Stomach smooth muscle (tissue), 2 donors: ENCODE measurements at regions not wholly inside any gene's neighbourhood (a gene's known extent, or its start where the extent isn't known, plus 50 kb on each side); places are given as distances from the start of the nearest gene placed in this dataset.

Experiments used
- H3K27ac ChIP-seq: one replicate; pipeline ENCODE4 v1.7.0; 2013; ENCODE audit warnings: mild to moderate bottlenecking, low read length, inconsistent platforms
- H3K27me3 ChIP-seq, 2 donors: one replicate each; pipeline ENCODE4 v1.7.0; 2013; ENCODE audit warnings: low read length in 2 of 2; ENCODE audit not compliant: insufficient read depth in 2 of 2, control insufficient read depth in 1 of 2
- H3K36me3 ChIP-seq, 2 donors: one replicate each; pipeline ENCODE4 v1.7.0; 2013; ENCODE audit warnings: low read length in 2 of 2; ENCODE audit not compliant: control insufficient read depth in 2 of 2, insufficient read depth in 2 of 2
- H3K4me1 ChIP-seq: one replicate; pipeline ENCODE4 v1.7.0; 2013; ENCODE audit warnings: low read length; ENCODE audit not compliant: control insufficient read depth, insufficient read depth
- H3K4me3 ChIP-seq, 2 donors: one replicate each; pipeline ENCODE4 v1.7.0; 2013; ENCODE audit warnings: low read length in 2 of 2
- H3K9ac ChIP-seq, 2 donors: one replicate each; pipeline ENCODE4 v1.7.0; 2013; ENCODE audit warnings: low read length in 2 of 2, mild to moderate bottlenecking in 1 of 2
- H3K9me3 ChIP-seq, 2 donors: one replicate each; pipeline ENCODE4 v1.7.0; 2013; ENCODE audit warnings: low read length in 2 of 2; ENCODE audit not compliant: control insufficient read depth in 2 of 2
- donor health status: healthy.
- donor health status: Pancreatic carcinoma.

- H3K4me3 ChIP-seq: no peak overlapping the region
- no peaks in the 10 kb centered on the region for H3K36me3 ChIP-seq
- H3K4me1 ChIP-seq: no peaks in the 10 kb centered on the region
- H3K9ac ChIP-seq: no peak overlapping the region
- H3K9me3 ChIP-seq: no peaks in the 10 kb centered on the region
- no peaks in the 10 kb centered on the region for H3K27me3 ChIP-seq
- H3K27ac ChIP-seq: no peak overlapping the region
Measured at GRCh38 chr13:111550062-111550461, 229.6 kb downstream of the TEX29 start.

DNA sequence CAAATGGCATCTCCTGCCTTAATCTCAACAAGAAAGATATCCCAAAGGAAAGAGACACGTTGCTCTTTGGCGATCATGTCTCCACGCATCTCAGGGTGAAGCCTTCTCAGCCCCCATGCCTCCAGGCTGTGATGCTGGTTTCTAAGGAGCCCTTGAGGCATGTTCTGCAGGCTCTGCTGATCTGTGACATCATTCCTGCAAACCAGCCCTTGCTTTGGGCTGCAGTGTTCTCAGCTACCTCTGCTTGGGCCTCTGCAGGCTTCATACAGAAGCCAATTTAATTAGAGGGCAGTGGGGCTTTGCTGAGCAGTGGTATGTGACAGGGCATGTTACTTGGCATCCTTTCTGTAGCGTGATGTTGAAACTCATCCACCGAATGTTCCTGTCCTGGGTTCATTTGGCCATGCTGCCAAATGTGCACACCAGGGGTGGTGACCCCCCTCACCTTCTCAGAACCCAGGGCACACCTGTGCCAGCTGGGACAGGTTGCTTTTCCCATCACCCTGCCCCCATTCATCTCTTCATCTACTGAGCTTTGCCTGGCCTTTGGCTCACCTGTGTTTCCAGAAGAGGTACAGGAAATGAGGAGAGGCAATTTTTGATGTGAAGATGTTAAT, 230.9 kb downstream of the TEX29 start:
- H3K9me3 ChIP-seq: no peaks in the 10 kb centered on the region
- no peaks in the 10 kb centered on the region for H3K36me3 ChIP-seq
- H3K9ac ChIP-seq: no peak overlapping the region
- no peak overlapping the region for H3K27ac ChIP-seq
- no peaks in the 10 kb centered on the region for H3K4me1 ChIP-seq
- H3K4me3 ChIP-seq: no peak overlapping the region
- H3K27me3 ChIP-seq: peaks cover 0 to 3% of the 10 kb centered on the region in 2 donors

- H3K4me3 ChIP-seq: no peak overlapping the region
- H3K27me3 ChIP-seq: peaks cover 0 to 8% of the 10 kb centered on the region in 2 donors
- H3K27ac ChIP-seq: no peak overlapping the region
- no peaks in the 10 kb centered on the region for H3K9me3 ChIP-seq
- no peaks in the 10 kb centered on the region for H3K36me3 ChIP-seq
- no peaks in the 10 kb centered on the region for H3K4me1 ChIP-seq
- no peak overlapping the region for H3K9ac ChIP-seq
Measured at GRCh38 chr13:111552891-111553655, 232.6 kb downstream of the TEX29 start.

DNA sequence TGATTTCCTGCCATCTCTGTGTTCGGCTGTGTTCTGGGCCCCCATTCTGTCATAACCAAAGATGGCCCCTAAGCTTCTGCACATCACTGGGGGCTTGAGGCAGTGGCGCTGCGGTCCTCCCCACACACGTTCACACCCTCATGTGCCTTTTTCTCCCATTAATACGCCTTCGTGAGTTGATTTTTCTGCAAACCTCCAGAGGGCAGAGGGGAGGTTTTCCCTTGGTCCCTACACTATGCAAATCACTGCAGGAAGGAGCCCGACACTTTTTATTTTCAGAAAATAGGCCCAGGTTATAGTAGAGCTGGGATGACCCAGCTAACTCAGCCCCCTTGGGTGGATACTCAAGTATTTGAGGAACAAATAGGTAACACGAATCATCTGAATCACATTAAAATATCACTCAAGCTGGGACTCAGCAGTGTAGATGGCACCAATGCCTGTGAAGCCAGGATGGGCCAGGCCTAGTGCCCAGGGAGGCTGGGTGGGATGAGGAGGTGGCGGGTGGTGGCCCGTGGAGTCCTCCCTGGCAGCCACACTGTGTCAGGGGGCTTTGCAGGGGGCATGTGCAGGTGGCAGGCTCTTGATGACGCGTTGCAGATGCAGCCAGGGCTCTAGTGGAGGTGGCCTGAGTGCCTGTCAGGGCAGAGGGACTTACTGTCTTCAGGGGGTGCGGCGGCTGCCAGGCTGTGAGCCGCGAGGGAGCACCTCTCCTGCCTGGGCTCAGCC, 234.3 kb downstream of the TEX29 start:
- no peaks in the 10 kb centered on the region for H3K4me1 ChIP-seq
- peaks cover 0 to 8% of the 10 kb centered on the region in 2 donors for H3K27me3 ChIP-seq
- H3K27ac ChIP-seq: no peak overlapping the region
- no peaks in the 10 kb centered on the region for H3K9me3 ChIP-seq
- H3K36me3 ChIP-seq: no peaks in the 10 kb centered on the region
- no peak overlapping the region for H3K9ac ChIP-seq
- H3K4me3 ChIP-seq: no peak overlapping the region

GRCh38 chr13:111555268-111555808, 234.9 kb downstream of the TEX29 start:
- Histone ChIP-seq H3K9ac (no peak overlapping the region), H3K9me3 (no peaks in the 10 kb centered on the region), H3K27me3 (peaks cover 0 to 11% of the 10 kb centered on the region in 2 donors)

GRCh38 chr13:111555903-111556302, 235.5 kb downstream of the TEX29 start:
- peaks cover 0 to 11% of the 10 kb centered on the region in 2 donors for H3K27me3 ChIP-seq
- H3K4me1 ChIP-seq: no peaks in the 10 kb centered on the region
- H3K27ac ChIP-seq: no peak overlapping the region
- no peak overlapping the region for H3K9ac ChIP-seq
- H3K36me3 ChIP-seq: no peaks in the 10 kb centered on the region
- H3K9me3 ChIP-seq: no peaks in the 10 kb centered on the region
- H3K4me3 ChIP-seq: no peak overlapping the region

More at GRCh38 chr13:111555268-111555808, 234.9 kb downstream of the TEX29 start:
- no peak overlapping the region for H3K4me3 ChIP-seq
- H3K4me1 ChIP-seq: no peaks in the 10 kb centered on the region
- H3K36me3 ChIP-seq: no peaks in the 10 kb centered on the region
- no peak overlapping the region for H3K27ac ChIP-seq

GRCh38 chr13:111556496-111556895, 236.1 kb downstream of the TEX29 start:
- Histone ChIP-seq H3K27ac (no peak overlapping the region), H3K4me1 (no peaks in the 10 kb centered on the region), H3K9me3 (no peaks in the 10 kb centered on the region), H3K36me3 (no peaks in the 10 kb centered on the region), H3K27me3 (peaks cover 0 to 11% of the 10 kb centered on the region in 2 donors), H3K9ac (no peak overlapping the region), H3K4me3 (no peak overlapping the region)

DNA sequence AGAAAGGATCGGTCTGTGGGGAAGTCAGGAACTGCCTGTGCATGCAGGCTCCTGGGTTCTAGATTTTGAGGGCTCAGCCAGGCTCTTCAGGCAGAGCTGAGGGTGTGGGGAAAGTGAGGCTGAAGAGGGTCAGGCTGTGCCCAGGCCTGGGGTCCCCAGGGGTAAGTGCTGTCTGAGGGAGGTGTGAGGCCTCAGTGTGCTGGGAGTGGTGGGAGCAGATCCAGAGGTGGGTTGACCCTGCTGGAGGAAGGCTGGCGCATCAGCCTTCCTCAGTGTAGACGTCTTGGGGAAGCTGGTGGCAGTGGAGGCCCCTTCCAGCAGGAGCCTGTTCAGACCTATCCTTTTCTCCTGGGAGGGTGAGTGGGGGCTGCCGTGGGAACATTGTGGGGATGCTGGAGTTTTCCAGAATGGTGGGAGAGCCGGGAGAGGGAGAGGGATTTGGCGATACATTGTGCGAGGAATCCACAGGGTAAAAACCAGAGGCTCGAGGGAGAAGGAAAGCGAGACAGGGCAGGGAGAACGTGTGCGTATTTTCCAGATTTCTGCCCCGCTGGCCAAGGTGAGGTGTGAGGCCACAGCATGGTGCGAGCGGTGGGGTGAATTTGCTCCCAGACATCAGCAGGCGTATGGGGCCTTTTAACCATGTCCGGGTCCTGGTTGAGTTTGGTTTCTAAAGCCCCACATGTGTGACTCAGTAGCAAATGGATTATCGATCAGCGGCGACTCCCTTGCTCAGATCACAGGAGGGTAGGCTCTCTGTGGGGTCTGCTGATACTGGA, 237.7 kb downstream of the TEX29 start:
- Histone ChIP-seq H3K36me3 (no peaks in the 10 kb centered on the region), H3K27me3 (peaks cover 0 to 13% of the 10 kb centered on the region in 2 donors), H3K9me3 (no peaks in the 10 kb centered on the region), H3K27ac (no peak overlapping the region), H3K4me1 (no peaks in the 10 kb centered on the region), H3K4me3 (no peak overlapping the region), H3K9ac (no peak overlapping the region)

DNA sequence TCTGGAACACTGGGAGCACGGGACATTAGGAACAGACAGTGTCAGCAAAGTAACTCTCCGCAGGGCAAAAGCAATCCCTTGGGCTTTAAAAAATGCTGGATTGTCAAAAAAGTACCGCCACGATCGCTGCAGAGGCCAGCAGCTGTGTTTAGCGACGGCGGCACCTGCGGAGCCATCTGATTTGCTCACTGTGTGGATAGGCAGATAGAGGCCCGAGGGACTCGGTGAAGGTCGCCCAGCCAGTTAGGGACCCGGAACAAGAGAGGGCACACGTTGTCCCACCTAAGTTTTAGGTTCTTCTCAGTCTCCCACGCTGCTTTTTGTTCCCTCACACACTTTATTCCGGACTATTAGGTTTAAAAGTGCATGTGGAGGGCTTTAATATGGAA, 238.3 kb downstream of the TEX29 start:
- peaks cover 0 to 14% of the 10 kb centered on the region in 2 donors for H3K27me3 ChIP-seq
- H3K36me3 ChIP-seq: no peaks in the 10 kb centered on the region
- no peaks in the 10 kb centered on the region for H3K4me1 ChIP-seq
- H3K27ac ChIP-seq: no peak overlapping the region
- H3K9ac ChIP-seq: no peak overlapping the region
- no peaks in the 10 kb centered on the region for H3K9me3 ChIP-seq
- H3K4me3 ChIP-seq: no peak overlapping the region
